Fibroblast of lung (primary cell): ENCODE measurements at regions not wholly inside any gene's neighbourhood (a gene's known extent, or its start where the extent isn't known, plus 50 kb on each side); places are given as distances from the start of the nearest gene placed in this dataset.

Source experiments
- CTCF ChIP-seq, 2 donors: IDR thresholded peaks in 1 of 2; conservative IDR thresholded peaks in 1 of 2; 1 replicate in 1 of 2; 2 replicates in 1 of 2; pipeline ENCODE4 v1.5.1; 2011 to 2012; ENCODE audit warnings: low read length in 2 of 2, control low read depth in 1 of 2, inconsistent platforms in 1 of 2, low read depth in 1 of 2, mild to moderate bottlenecking in 1 of 2
- EZH2 ChIP-seq: IDR thresholded peaks from 2 replicates; pipeline ENCODE4 v1.5.1; 2012; ENCODE audit warnings: low read length, control low read depth, mild to moderate bottlenecking; ENCODE audit errors: missing control alignments

GRCh38 chr16:54694651-54695050 lies 236.0 kb upstream of the IRX5 start:
- TF ChIP-seq CTCF (conservative IDR thresholded peaks at IDR 0.05 in 1 of 2, IDR thresholded peaks at IDR 0.05 in 1 of 2; ENCODE audit: low read depth in 1 of 2, low read length in 2 of 2) (no peak), EZH2 (no peak)
